ENCODE measurements at regions not wholly inside any gene's neighbourhood (a gene's known extent, or its start where the extent isn't known, plus 50 kb on each side); places are given as distances from the start of the nearest gene placed in this dataset.

DNA sequence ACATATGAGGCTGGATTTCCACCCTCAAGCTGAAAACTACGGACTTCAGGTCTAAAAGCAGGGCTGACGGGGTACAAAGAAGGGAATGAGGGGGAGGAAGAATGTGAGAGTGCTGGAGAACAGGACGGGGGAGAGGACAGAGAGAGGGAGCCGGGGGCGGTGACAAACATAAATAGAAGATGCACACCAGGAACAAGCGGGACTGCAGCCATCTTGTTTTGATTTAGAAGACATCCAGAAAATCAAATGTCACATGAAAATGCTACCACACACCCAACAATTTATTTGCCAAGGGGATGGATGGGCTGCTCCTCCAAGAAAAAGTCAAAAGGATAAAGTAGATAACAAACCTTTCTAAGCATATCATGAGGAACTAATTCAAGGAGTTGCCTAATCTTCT lies 59.2 kb upstream of the FHL2 start:
- Histone ChIP-seq H3K36me3 (ENCODE audit: control insufficient read depth, insufficient read depth, low read length) (no peaks in the 10 kb centered on the region), H3K9me3 (replicated peaks; ENCODE audit: control insufficient read depth, low read depth, low read length) (no peaks in the 10 kb centered on the region), H3K27ac (ENCODE audit: low read length) (no peak overlapping the region), H3K4me1 (ENCODE audit: control insufficient read depth, insufficient read depth, low read length) (peaks cover 5% of the 10 kb centered on the region), H3K27me3 (ENCODE audit: control insufficient read depth, insufficient read depth, low read length) (no peaks in the 10 kb centered on the region), H3K4me3 (ENCODE audit: low read length) (no peak overlapping the region)
- DNase-seq = no peak
- WGBS (ENCODE audit: insufficient coverage) = 48% methylated on average over 3 of the region's 6 CpGs

DNA sequence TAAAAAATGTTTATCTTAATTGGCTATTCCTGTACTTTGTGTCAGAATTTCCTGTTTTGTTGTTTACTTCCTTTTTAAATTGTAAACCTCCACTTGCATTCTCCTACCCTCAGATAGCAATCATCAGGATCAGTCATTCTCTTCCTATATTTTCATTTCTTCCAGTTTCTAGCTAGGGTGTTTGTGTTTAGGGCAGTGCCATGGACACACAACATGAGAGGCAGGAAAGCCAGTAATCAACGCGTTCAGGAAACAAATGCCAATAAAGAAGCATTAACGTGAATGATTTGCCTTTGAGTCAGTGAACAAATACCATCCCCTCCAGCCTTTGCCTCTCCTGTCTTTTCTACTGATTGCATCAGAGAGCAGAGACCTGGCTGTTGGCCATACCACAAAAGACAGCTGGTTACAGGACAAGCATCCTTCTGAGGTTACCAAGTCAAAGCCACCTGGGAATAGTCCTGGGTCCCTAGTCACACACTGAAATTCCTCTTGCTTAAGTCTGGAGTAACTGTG lies 56.7 kb upstream of the FHL2 start:
- DNase-seq = no peak
- 80% methylated on average over 1 of the region's 3 CpGs for WGBS (ENCODE audit: insufficient coverage)
- Histone ChIP-seq H3K27me3 (ENCODE audit: control insufficient read depth, insufficient read depth, low read length) (no peaks in the 10 kb centered on the region), H3K27ac (ENCODE audit: low read length) (no peak overlapping the region), H3K9me3 (replicated peaks; ENCODE audit: control insufficient read depth, low read depth, low read length) (no peaks in the 10 kb centered on the region), H3K4me3 (ENCODE audit: low read length) (no peak overlapping the region), H3K36me3 (ENCODE audit: control insufficient read depth, insufficient read depth, low read length) (no peaks in the 10 kb centered on the region), H3K4me1 (ENCODE audit: control insufficient read depth, insufficient read depth, low read length) (peaks cover 11% of the 10 kb centered on the region)

GRCh38 chr2:105454801-105455485 lies 56.1 kb upstream of the FHL2 start:
- Histone ChIP-seq H3K36me3 (ENCODE audit: control insufficient read depth, insufficient read depth, low read length) (no peaks in the 10 kb centered on the region), H3K27me3 (ENCODE audit: control insufficient read depth, insufficient read depth, low read length) (no peaks in the 10 kb centered on the region), H3K9me3 (replicated peaks; ENCODE audit: control insufficient read depth, low read depth, low read length) (no peaks in the 10 kb centered on the region), H3K4me1 (ENCODE audit: control insufficient read depth, insufficient read depth, low read length) (peaks cover 16% of the 10 kb centered on the region), H3K4me3 (ENCODE audit: low read length) (no peak overlapping the region), H3K27ac (ENCODE audit: low read length) (no peak overlapping the region)
- DNase-seq = no peak
- 66% methylated on average over 3 of the region's 6 CpGs for WGBS (ENCODE audit: insufficient coverage)

GRCh38 chr2:105451571-105452166 lies 52.8 kb upstream of the FHL2 start:
- no peak for DNase-seq
- Histone ChIP-seq H3K27ac (ENCODE audit: low read length) (no peak overlapping the region), H3K9me3 (replicated peaks; ENCODE audit: control insufficient read depth, low read depth, low read length) (no peaks in the 10 kb centered on the region), H3K27me3 (ENCODE audit: control insufficient read depth, insufficient read depth, low read length) (no peaks in the 10 kb centered on the region), H3K36me3 (ENCODE audit: control insufficient read depth, insufficient read depth, low read length) (no peaks in the 10 kb centered on the region), H3K4me3 (ENCODE audit: low read length) (no peak overlapping the region), H3K4me1 (ENCODE audit: control insufficient read depth, insufficient read depth, low read length) (peaks cover 31% of the 10 kb centered on the region)
- WGBS (ENCODE audit: insufficient coverage) = 79% methylated on average over 3 of the region's 5 CpGs

DNA sequence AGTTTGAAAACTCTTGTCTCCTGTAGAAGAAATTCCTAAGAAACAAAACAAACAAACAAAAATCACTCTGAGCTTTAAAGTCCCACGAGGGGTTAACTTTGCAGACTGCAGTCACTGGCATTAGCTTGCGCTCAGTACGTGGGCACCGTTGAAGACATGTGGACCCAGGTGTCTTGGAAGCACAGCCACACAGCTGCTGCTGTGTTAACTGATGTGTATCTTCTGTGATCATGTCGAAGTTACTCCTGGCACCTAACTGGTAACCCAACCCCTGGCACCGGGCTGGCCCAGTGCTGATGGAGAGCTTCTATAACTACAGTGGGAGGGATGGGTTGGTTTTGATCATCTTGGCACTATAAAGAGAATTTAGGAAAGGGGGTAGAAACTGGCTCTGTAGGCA lies 51.6 kb upstream of the FHL2 start:
- Histone ChIP-seq H3K27ac (ENCODE audit: low read length) (peak overlapping the region; percentile 37), H3K36me3 (ENCODE audit: control insufficient read depth, insufficient read depth, low read length) (no peaks in the 10 kb centered on the region), H3K9me3 (replicated peaks; ENCODE audit: control insufficient read depth, low read depth, low read length) (no peaks in the 10 kb centered on the region), H3K4me1 (ENCODE audit: control insufficient read depth, insufficient read depth, low read length) (peaks cover 40% of the 10 kb centered on the region), H3K27me3 (ENCODE audit: control insufficient read depth, insufficient read depth, low read length) (no peaks in the 10 kb centered on the region), H3K4me3 (ENCODE audit: low read length) (no peak overlapping the region)
- 6% methylated on average over 4 of the region's 6 CpGs for WGBS (ENCODE audit: insufficient coverage)
- peak; percentile 76 for DNase-seq

DNA sequence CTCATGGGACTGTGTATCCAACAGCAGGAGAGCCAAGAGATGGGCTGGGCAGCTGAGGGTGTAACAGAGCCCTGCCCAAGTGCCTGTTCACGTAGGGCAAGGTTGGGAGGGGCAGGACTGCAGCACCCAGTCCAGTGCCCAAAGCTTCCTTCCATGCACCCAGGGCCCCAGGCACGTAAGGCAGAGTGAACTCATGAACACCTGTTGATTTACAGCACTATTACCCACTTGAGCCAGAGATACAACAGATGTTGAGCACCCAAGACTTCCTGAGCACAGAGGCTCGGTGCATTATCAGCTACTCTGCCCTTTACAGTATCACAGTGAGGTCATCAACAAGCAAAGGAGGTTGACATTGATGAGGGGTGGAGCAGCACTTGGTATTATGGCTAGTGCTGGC lies 50.2 kb upstream of the FHL2 start:
- 22% methylated on average over 1 of the region's 3 CpGs for WGBS (ENCODE audit: insufficient coverage)
- Histone ChIP-seq H3K9me3 (replicated peaks; ENCODE audit: control insufficient read depth, low read depth, low read length) (no peaks in the 10 kb centered on the region), H3K4me3 (ENCODE audit: low read length) (no peak overlapping the region), H3K4me1 (ENCODE audit: control insufficient read depth, insufficient read depth, low read length) (peaks cover 35% of the 10 kb centered on the region), H3K36me3 (ENCODE audit: control insufficient read depth, insufficient read depth, low read length) (no peaks in the 10 kb centered on the region), H3K27ac (ENCODE audit: low read length) (no peak overlapping the region), H3K27me3 (ENCODE audit: control insufficient read depth, insufficient read depth, low read length) (no peaks in the 10 kb centered on the region)
- no peak for DNase-seq

Measured in muscle of leg (tissue), 3 donors.